GM11168 (cell line): ENCODE measurements at regions not wholly inside any gene's neighbourhood (a gene's known extent, or its start where the extent isn't known, plus 50 kb on each side); places are given as distances from the start of the nearest gene placed in this dataset.
"Not testable (repeated sequence)": the region's sequence is repeated elsewhere in the genome, so short reads cannot be mapped to it uniquely, and the experiment has no call there.

Experiments
- in situ Hi-C: fragments of 300-500 bp; cut with MboI; formaldehyde crosslinking; loops from one replicate; pipeline ENCODE4 v1.12.0; 2022; ENCODE audit warnings: low sequenced_read_pairs; ENCODE audit not compliant: unreplicated experiment

- in situ Hi-C loops = no loop called here
Measured at GRCh38 chr1:79749607-79750006, 743.1 kb upstream of the ADGRL4 start.

- in situ Hi-C loops = no loop called here
Measured at GRCh38 chr1:79745929-79746328, 739.4 kb upstream of the ADGRL4 start.

- in situ Hi-C loops = no loop called here
Measured at GRCh38 chr1:79744746-79745145, 738.2 kb upstream of the ADGRL4 start.

- in situ Hi-C loops = no loop called here
Measured at GRCh38 chr1:79741720-79742421, 735.3 kb upstream of the ADGRL4 start.

- in situ Hi-C loops = no loop called here
Measured at GRCh38 chr1:79738101-79738500, 731.6 kb upstream of the ADGRL4 start.

- in situ Hi-C loops = no loop called here
Measured at GRCh38 chr1:79737193-79737592, 730.7 kb upstream of the ADGRL4 start.

- in situ Hi-C loops = no loop called here
Measured at GRCh38 chr1:79732950-79733349, 726.4 kb upstream of the ADGRL4 start.

- in situ Hi-C loops = no loop called here
Measured at GRCh38 chr1:79726911-79727310, 720.4 kb upstream of the ADGRL4 start.

GRCh38 chr1:79726321-79726720 is 719.8 kb upstream of the ADGRL4 start:
- in situ Hi-C loops = no loop called here

GRCh38 chr1:79716447-79716846 is 709.9 kb upstream of the ADGRL4 start:
- in situ Hi-C loops = no loop called here

GRCh38 chr1:79714664-79715063 is 708.1 kb upstream of the ADGRL4 start:
- in situ Hi-C loops = no loop called here

GRCh38 chr1:79711001-79711431 is 704.5 kb upstream of the ADGRL4 start:
- in situ Hi-C loops = no loop called here

GRCh38 chr1:79708646-79709265 is 702.2 kb upstream of the ADGRL4 start:
- in situ Hi-C loops = no loop called here

GRCh38 chr1:79705218-79705617 is 698.7 kb upstream of the ADGRL4 start:
- in situ Hi-C loops = no loop called here

GRCh38 chr1:79704067-79704466 is 697.5 kb upstream of the ADGRL4 start:
- in situ Hi-C loops = no loop called here

GRCh38 chr1:79702336-79702999 is 695.9 kb upstream of the ADGRL4 start:
- in situ Hi-C loops = not testable (repeated sequence)

- in situ Hi-C loops = no loop called here
Measured at GRCh38 chr1:79695138-79695537, 688.6 kb upstream of the ADGRL4 start.

- in situ Hi-C loops = no loop called here
Measured at GRCh38 chr1:79694241-79694640, 687.7 kb upstream of the ADGRL4 start.

GRCh38 chr1:79693441-79694114 is 687.0 kb upstream of the ADGRL4 start:
- in situ Hi-C loops = no loop called here

- in situ Hi-C loops = no loop called here
Measured at GRCh38 chr1:79692519-79692918, 686.0 kb upstream of the ADGRL4 start.

- in situ Hi-C loops = no loop called here
Measured at GRCh38 chr1:79688932-79689331, 682.4 kb upstream of the ADGRL4 start.
